K562 (cell line): ENCODE measurements at regions not wholly inside any gene's neighbourhood (a gene's known extent, or its start where the extent isn't known, plus 50 kb on each side); places are given as distances from the start of the nearest gene placed in this dataset.

Experiments used
- ETV6 ChIP-seq, 3 experiments: fragments of 150-350 bp in 1 of 3; sonication (generic) in 1 of 3; formaldehyde crosslinking in 1 of 3; IDR thresholded peaks; 2 replicates each; pipeline versions ENCODE4 v1.6.1 to v1.8.0; 2014 to 2022; ENCODE audit warnings: borderline replicate concordance in 2 of 3, low read depth in 2 of 3, antibody characterized with exemption in 1 of 3, low read length in 1 of 3, mild to moderate bottlenecking in 1 of 3, missing genetic modification reagents in 1 of 3
- HDAC1 ChIP-seq, 2 experiments: fragments of 450-650 bp; IDR thresholded peaks; 2 replicates each; pipeline ENCODE4 v1.6.1; 2016 to 2017; ENCODE audit warnings: inconsistent platforms in 1 of 2, mild to moderate bottlenecking in 1 of 2, moderate library complexity in 1 of 2
- NFIC ChIP-seq: fragments of 450-650 bp; IDR thresholded peaks from 2 replicates; pipeline ENCODE4 v1.6.1; 2017; ENCODE audit warnings: mild to moderate bottlenecking, inconsistent platforms
- TCFL5 ChIP-seq: fragments of 250-450 bp; sonication (Bioruptor Pico); conservative IDR thresholded peaks from 2 replicates; pipeline ENCODE4 v1.6.1; 2021; ENCODE audit warnings: mild to moderate bottlenecking, moderate library complexity, matching md5 sums
- ZNF436 ChIP-seq: fragments of 250-450, 450-650 bp; sonication (Bioruptor Pico); formaldehyde crosslinking; IDR thresholded peaks from 2 replicates; pipeline ENCODE4 v1.7.0; 2020; ENCODE audit warnings: mild to moderate bottlenecking
- TF ChIP-seq, protein P1 (sequence below): fragments of 250-450 bp; sonication (Bioruptor Pico); IDR thresholded peaks from 2 replicates; pipeline ENCODE4 v1.8.0; 2021; ENCODE audit warnings: moderate library complexity, mild to moderate bottlenecking, inconsistent platforms
- TF ChIP-seq, protein P2 (sequence below): sonication (generic); formaldehyde crosslinking; IDR thresholded peaks from 2 replicates; pipeline ENCODE4 v1.8.0; 2022; ENCODE audit warnings: missing genetic modification reagents, mild to moderate bottlenecking, borderline replicate concordance
- TF ChIP-seq, protein P3 (sequence below): fragments of 250-450 bp; sonication (Bioruptor Pico); IDR thresholded peaks from 2 replicates; pipeline ENCODE4 v1.5.0; 2021; ENCODE audit warnings: mild to moderate bottlenecking, borderline replicate concordance

DNA sequence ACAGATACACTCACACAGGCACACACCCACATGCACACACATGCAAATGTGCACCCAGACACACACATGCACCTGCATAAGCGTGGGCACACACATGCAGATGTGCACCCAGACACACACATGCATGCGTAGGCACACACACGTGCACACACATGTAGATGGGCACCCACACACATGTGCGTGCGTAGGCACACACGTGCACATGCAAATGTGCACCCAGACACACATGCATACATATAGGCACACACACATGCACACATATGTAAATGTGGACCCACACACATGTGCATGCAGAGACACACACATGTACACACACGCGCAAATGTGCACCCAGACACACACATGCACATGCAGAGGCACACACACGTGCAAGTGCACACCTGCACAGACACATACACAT is 60.3 kb downstream of the MRM1 start (continued):
- TF ChIP-seq, protein P1, sequence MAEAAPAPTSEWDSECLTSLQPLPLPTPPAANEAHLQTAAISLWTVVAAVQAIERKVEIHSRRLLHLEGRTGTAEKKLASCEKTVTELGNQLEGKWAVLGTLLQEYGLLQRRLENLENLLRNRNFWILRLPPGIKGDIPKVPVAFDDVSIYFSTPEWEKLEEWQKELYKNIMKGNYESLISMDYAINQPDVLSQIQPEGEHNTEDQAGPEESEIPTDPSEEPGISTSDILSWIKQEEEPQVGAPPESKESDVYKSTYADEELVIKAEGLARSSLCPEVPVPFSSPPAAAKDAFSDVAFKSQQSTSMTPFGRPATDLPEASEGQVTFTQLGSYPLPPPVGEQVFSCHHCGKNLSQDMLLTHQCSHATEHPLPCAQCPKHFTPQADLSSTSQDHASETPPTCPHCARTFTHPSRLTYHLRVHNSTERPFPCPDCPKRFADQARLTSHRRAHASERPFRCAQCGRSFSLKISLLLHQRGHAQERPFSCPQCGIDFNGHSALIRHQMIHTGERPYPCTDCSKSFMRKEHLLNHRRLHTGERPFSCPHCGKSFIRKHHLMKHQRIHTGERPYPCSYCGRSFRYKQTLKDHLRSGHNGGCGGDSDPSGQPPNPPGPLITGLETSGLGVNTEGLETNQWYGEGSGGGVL (CRISPR knock-in tag) = no peak
- TF ChIP-seq TCFL5 (CRISPR knock-in tag) = no peak
- TF ChIP-seq, protein P2, sequence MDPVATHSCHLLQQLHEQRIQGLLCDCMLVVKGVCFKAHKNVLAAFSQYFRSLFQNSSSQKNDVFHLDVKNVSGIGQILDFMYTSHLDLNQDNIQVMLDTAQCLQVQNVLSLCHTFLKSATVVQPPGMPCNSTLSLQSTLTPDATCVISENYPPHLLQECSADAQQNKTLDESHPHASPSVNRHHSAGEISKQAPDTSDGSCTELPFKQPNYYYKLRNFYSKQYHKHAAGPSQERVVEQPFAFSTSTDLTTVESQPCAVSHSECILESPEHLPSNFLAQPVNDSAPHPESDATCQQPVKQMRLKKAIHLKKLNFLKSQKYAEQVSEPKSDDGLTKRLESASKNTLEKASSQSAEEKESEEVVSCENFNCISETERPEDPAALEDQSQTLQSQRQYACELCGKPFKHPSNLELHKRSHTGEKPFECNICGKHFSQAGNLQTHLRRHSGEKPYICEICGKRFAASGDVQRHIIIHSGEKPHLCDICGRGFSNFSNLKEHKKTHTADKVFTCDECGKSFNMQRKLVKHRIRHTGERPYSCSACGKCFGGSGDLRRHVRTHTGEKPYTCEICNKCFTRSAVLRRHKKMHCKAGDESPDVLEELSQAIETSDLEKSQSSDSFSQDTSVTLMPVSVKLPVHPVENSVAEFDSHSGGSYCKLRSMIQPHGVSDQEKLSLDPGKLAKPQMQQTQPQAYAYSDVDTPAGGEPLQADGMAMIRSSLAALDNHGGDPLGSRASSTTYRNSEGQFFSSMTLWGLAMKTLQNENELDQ (CRISPR knock-in tag) = no peak
- TF ChIP-seq, protein P3, sequence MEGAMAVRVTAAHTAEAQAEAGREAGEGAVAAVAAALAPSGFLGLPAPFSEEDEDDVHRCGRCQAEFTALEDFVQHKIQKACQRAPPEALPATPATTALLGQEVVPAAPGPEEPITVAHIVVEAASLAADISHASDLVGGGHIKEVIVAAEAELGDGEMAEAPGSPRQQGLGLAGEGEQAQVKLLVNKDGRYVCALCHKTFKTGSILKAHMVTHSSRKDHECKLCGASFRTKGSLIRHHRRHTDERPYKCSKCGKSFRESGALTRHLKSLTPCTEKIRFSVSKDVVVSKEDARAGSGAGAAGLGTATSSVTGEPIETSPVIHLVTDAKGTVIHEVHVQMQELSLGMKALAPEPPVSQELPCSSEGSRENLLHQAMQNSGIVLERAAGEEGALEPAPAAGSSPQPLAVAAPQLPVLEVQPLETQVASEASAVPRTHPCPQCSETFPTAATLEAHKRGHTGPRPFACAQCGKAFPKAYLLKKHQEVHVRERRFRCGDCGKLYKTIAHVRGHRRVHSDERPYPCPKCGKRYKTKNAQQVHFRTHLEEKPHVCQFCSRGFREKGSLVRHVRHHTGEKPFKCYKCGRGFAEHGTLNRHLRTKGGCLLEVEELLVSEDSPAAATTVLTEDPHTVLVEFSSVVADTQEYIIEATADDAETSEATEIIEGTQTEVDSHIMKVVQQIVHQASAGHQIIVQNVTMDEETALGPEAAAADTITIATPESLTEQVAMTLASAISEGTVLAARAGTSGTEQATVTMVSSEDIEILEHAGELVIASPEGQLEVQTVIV = no peak
- no peak for TF ChIP-seq HDAC1 (IDR thresholded peaks at IDR 0.05)
- no peak for TF ChIP-seq ETV6 (IDR thresholded peaks at IDR 0.05; ENCODE audit: borderline replicate concordance in 1 of 2, low read depth in 2 of 2, low read length in 1 of 2)
- no peak for TF ChIP-seq ETV6 (CRISPR knock-in tag; IDR thresholded peaks at IDR 0.05; ENCODE audit: borderline replicate concordance)
- no peak for TF ChIP-seq ZNF436 (CRISPR knock-in tag)
- no peak for TF ChIP-seq NFIC
- TF ChIP-seq, all 486 proteins: peak for 0
